HG03045 (cell line): ENCODE measurements at regions not wholly inside any gene's neighbourhood (a gene's known extent, or its start where the extent isn't known, plus 50 kb on each side); places are given as distances from the start of the nearest gene placed in this dataset.
"Not testable (repeated sequence)": the region's sequence is repeated elsewhere in the genome, so short reads cannot be mapped to it uniquely, and the experiment has no call there.

Experiments used
- ATAC-seq: cut with Tn5 transposase; IDR thresholded peaks from one replicate; pipeline ENCODE4 v1.9.1; 2021; ENCODE audit warnings: mild to moderate bottlenecking, moderate library complexity; ENCODE audit not compliant: unreplicated experiment

DNA sequence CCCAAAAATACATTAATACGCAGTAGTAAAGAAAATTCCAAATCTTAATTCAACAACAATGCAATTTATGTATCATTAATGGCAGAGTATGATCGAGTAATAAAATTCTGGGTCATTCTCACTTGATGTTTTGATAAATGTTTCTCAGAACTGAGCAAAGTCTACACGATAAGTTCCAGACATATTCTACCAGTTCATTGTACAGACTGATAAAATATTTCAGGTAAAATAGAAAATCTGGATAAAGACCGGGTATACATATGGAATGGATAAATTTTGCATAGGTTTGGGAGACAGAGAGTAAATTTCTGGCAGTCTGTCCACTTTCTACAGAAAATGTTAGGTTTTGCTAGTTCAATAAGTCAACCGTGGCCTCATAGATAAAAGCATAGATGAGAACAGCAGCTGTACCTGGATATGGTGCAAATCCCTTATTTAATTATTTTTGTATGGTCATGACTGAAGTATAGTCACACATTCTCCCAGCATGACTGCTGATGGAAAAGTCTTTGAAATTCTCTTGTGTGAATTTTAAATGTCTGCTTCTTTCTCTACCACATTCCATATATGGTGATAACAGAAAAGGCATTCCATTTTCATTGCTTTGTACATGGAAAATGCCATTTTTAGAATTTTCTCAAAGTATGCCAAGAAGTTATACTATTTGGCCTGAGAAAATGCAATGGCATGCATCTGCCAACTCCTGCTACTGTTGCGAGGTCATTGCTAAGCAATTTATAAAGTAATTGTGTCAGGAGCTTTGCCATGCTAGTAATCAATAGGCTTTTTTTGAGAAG lies 301.9 kb upstream of the ARSJ start:
- no peak for ATAC-seq

DNA sequence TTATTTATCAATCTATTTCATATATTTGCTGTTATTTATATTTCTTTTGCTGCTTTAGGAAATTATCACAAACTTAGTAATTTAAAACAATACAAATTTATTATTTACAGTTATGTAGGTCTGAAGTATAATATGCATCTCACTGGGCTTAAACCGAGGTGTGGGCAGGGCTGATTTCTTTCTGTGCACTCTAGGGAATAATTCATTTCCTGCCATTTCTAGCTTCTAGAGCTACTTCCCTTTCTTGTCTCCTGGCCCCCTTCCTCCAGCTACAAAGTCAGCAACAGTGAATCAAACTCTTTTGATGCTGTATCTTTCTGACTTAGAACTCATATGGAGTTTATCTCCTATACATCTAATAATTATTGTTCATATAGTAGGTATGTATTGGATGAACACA lies 303.5 kb upstream of the ARSJ start:
- ATAC-seq = no peak

GRCh38 chr4:114284629-114285028 lies 305.2 kb upstream of the ARSJ start:
- ATAC-seq = no peak

DNA sequence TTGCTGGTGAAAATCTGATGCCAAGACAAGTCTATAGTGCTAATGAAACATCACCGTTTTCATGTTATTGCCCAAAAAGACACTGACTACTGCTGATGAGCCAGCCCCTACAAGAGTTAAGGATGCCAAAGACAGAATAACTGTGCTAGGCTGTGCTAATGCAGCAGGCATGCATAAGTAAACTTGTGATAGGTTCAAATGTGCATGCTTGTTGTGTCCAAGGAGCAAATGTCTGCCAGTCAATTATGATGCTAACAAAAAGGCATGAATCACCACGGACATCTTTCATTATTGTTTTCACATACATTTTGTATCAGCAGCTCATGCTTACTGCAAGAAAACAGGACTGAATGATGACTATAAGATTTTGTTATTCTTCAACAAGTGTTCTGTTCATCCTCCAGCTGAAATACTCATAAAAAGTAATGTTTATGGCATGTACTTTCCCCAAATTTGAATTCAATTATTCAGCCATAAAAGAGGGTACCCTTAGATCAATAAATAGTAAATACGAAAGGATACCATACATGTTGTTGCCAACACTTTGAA lies 306.9 kb upstream of the ARSJ start:
- no peak for ATAC-seq

GRCh38 chr4:114287079-114287696 lies 307.7 kb upstream of the ARSJ start:
- no peak for ATAC-seq

GRCh38 chr4:114296126-114296525 lies 302.5 kb upstream of the UGT8 start:
- ATAC-seq = no peak

DNA sequence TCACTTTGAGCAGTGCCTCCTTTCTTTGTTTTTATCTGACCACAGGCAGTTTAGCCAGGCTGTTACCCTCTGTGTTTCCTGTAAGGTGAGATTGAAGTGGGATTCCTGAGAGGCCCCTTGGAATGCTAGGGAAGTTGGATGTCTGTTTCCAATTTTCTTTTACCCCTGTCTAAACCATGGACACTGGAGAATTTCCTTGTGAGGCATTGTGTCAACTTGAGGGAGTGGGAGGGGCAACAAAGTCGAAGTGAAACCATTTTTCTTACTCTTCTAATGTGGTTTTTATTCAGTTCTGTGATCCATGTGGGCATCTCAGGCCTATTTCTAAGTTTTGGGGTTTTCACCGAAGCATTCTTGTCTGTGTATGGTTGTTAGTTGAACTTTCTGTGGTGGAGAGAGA lies 296.1 kb upstream of the UGT8 start:
- no peak for ATAC-seq

DNA sequence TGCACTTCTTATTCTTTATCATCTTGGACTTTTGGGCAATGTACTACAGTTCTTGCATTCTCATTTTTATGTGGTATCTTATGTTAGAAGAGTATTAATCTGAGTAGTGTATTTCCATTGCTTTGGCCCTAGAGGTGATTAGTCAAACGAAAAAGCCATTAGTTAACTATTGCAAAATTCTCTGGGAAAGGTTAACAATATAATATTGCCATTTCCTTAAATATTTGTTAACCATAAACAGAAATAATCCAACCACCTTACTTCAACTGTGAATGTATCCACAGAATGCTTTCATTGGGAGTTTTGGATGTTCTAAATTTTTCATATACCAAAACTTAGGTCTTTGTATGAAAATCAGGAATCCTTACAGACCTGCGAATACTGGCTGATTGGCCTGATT lies 294.6 kb upstream of the UGT8 start:
- no peak for ATAC-seq

DNA sequence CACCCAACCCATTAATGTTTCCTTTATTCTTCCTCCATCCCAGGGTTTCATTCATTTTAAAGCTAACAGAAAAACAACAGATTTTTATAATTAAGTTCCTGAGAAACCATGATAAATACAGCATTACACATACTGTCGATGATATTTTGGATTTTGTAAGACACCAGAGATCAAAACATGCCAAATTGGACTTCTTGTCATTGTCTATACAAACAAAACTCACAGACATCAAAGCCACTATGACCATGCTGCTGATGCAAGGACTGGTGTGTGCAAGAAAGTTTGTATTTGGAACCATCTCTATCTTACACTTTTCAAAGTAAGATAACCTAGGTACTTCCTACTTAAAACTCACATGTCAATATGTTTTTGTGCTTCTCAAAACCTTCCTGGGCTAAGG lies 294.0 kb upstream of the UGT8 start:
- no peak for ATAC-seq

DNA sequence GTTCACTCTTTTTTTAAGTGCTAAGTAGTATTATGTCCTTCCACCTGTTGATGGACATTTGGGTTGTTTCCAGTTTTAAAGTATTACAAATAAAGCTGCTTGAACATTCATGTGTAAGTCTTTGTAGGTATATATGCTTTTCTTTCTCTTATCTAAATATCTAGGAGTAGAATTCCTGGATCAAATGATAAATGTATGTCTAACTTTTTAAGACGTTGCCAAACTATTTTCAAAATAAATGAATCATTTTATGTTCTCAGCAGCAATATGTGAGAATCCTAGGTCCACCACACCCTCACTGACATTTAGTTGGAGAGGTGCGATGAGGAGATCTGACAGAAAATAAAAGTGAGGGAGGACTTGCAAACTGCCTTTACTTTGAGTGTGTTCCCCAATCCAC lies 291.7 kb upstream of the UGT8 start:
- no peak for ATAC-seq

GRCh38 chr4:114310296-114310925 lies 288.2 kb upstream of the UGT8 start:
- ATAC-seq = no peak

GRCh38 chr4:114311787-114312186 lies 286.8 kb upstream of the UGT8 start:
- no peak for ATAC-seq

DNA sequence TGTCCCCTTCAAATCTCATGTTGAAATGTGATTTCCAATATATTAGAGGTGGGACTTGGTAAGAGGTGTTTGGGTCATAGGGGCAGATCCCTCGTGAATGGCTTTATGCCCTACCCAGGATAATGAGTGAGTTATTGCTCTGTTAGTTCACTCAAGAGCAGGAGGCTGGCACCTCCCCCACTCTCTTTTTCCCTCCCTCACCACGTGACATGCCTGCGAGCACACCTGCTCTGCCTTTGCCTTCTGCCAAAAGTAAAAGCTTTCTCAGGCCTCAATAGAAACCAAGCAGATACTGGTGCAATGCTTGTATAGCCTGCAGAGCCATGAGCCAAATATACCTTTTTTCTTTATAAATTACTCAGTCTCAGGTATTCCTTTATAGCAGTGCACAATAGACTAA lies 286.3 kb upstream of the UGT8 start:
- no peak for ATAC-seq

- no peak for ATAC-seq
Observed at GRCh38 chr4:114316789-114317188, 281.8 kb upstream of the UGT8 start.

DNA sequence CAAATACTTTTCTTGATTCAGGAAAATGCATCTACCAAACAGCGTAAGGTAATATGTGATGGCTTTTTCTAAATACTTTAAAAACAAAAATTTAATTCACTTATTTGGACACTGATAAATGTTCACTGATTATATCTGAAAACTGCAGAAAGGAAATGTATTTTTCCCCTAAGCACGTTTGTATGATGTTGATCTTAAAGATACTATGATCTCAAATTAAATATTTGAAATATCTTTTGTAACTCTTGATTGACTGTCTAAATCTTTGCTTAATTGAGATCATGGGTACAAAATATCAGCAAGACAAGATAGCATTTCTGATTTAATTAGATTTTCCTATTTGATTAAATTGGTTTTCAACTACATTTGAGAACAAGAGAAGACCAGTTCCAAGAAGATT lies 281.0 kb upstream of the UGT8 start:
- no peak for ATAC-seq

GRCh38 chr4:114318309-114318708 lies 280.3 kb upstream of the UGT8 start:
- ATAC-seq = no peak

DNA sequence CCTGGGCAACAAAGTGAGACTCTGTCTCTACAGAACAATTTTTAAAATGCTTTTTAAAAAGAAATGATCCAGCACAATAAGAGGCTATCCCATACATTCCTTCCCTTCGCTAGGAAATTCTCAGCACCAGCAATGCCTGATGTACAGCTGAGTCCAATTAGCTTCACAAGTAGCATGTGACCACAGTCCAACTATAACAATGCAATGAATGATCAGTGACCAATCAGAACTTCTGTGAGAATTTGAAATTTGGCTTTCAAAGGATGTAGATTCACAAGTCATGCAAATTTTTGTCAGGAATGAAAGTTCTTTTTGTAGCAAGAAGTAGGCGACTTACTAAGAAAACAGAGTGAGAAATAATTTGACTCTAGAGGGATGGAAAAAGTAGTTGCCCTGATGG lies 278.5 kb upstream of the UGT8 start:
- no peak for ATAC-seq

- no peak for ATAC-seq
Observed at GRCh38 chr4:114321366-114321765, 277.2 kb upstream of the UGT8 start.

GRCh38 chr4:114323841-114324240 lies 274.8 kb upstream of the UGT8 start:
- ATAC-seq = no peak

GRCh38 chr4:114326358-114326757 lies 272.2 kb upstream of the UGT8 start:
- no peak for ATAC-seq

DNA sequence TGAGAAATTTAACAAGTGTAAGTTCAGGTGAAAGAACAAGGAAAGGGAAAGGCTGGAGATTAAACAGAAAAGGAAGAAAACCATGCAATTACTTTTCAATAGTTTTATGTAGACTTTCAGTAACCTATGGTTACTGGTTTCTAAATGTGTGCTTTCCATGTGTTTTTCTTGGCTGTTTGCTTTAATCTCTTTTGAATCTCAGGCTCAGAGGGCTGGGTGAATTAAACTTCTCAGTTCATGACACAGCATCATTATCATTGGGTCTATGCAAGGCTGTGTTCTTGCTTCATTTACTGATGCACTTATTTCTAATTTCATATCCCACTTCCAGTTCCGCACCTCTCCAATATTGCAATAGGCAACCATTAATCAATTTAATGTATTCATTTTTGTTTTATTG lies 266.5 kb upstream of the UGT8 start:
- no peak for ATAC-seq

DNA sequence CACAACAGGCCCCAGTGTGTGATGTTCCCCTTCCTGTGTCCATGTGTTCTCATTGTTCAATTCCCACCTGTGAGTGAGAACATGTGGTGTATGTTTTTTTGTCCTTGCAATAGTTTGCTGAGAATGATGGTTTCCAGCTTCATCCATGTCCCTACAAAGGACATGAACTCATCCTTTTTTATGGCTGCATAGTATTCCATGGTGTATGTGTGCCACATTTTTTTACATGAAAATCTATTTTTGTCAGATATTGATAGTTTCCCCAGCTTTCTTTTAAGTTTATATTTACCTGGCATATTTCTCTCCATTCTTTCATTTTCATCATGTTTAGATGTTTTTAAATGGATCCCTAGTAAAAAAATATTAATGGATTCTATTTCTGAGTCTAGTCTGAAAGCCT lies 264.2 kb upstream of the UGT8 start:
- not testable (repeated sequence) for ATAC-seq
